SK-N-SH (cell line): ENCODE measurements at regions not wholly inside any gene's neighbourhood (a gene's known extent, or its start where the extent isn't known, plus 50 kb on each side); places are given as distances from the start of the nearest gene placed in this dataset.

Experiments used
- FOXJ3 ChIP-seq: sonication (generic); formaldehyde crosslinking; IDR thresholded peaks from 2 replicates; pipeline ENCODE4 v1.5.1; 2020; ENCODE audit warnings: mild to moderate bottlenecking, missing genetic modification reagents
- RAD21 ChIP-seq: IDR thresholded peaks from 2 replicates; pipeline ENCODE4 v1.6.1; 2012; ENCODE audit warnings: mild to moderate bottlenecking, low read length
- RFX5 ChIP-seq: IDR thresholded peaks from 2 replicates; pipeline ENCODE4 v1.6.1; 2012; ENCODE audit warnings: mild to moderate bottlenecking, improper control_type of control experiment, low read length
- TAF1 ChIP-seq: IDR thresholded peaks from 2 replicates; pipeline ENCODE4 v1.6.1; 2012; ENCODE audit warnings: low read depth, mild to moderate bottlenecking, low read length, moderate library complexity, borderline replicate concordance
- USF2 ChIP-seq: fragments of 150-350 bp; IDR thresholded peaks from 2 replicates; pipeline ENCODE4 v1.6.1; 2017; ENCODE audit warnings: antibody characterized with exemption, low read length, low read depth, borderline replicate concordance
- TF ChIP-seq, protein P1 (sequence below): fragments of 200-600 bp; sonication (generic); IDR thresholded peaks from 2 replicates; pipeline ENCODE4 v1.6.1; 2017; ENCODE audit warnings: antibody characterized with exemption, mild to moderate bottlenecking, moderate library complexity
- TF ChIP-seq, protein P2 (sequence below): IDR thresholded peaks from 2 replicates; pipeline ENCODE4 v1.4.0; 2012; ENCODE audit warnings: low read depth

DNA sequence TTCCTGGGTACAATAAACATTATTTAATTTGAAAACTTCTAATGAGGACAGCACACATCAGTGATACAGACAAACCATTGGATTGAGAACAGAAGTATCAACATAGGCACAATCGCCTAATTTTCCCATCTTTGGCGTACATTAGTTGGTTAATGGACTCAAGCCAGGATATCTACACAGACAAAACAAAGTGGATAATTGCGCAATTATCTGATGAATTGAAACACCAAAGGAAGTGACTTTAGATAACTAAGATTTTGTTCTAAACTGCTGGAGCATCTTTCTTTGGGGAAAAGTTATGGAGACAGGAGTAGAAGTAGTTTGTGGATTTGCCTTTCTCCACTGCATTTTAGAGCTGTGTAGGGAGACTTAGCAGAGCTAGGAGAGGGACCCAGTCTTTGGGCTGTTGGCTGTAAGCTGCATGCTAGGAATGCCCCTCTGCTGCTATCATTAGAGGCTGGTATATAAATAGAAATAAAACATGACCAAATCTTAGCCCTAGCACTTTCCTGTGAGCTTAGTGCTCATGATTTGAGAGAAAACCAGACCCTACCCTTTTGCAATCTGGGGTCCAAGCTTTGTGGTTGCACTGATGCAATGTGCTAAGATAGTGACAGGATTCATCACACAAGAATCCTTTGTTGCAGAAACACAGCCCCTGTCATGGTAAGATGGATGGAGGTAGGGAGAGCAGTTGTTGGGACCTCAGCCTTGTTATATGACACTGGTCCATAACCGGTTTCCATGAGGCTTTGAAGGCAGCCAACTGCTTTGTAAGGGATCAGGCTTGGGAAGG lies 264.5 kb upstream of the PIK3C3 start:
- TF ChIP-seq, protein P1, sequence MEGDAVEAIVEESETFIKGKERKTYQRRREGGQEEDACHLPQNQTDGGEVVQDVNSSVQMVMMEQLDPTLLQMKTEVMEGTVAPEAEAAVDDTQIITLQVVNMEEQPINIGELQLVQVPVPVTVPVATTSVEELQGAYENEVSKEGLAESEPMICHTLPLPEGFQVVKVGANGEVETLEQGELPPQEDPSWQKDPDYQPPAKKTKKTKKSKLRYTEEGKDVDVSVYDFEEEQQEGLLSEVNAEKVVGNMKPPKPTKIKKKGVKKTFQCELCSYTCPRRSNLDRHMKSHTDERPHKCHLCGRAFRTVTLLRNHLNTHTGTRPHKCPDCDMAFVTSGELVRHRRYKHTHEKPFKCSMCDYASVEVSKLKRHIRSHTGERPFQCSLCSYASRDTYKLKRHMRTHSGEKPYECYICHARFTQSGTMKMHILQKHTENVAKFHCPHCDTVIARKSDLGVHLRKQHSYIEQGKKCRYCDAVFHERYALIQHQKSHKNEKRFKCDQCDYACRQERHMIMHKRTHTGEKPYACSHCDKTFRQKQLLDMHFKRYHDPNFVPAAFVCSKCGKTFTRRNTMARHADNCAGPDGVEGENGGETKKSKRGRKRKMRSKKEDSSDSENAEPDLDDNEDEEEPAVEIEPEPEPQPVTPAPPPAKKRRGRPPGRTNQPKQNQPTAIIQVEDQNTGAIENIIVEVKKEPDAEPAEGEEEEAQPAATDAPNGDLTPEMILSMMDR = no peak
- TF ChIP-seq RFX5 = no peak
- TF ChIP-seq TAF1 = no peak
- TF ChIP-seq RAD21 = no peak
- TF ChIP-seq, protein P2, sequence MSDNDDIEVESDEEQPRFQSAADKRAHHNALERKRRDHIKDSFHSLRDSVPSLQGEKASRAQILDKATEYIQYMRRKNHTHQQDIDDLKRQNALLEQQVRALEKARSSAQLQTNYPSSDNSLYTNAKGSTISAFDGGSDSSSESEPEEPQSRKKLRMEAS = no peak
- no peak for TF ChIP-seq USF2
- TF ChIP-seq FOXJ3 (CRISPR knock-in tag) = no peak
